ACC112 (cell line): ENCODE measurements at regions not wholly inside any gene's neighbourhood (a gene's known extent, or its start where the extent isn't known, plus 50 kb on each side); places are given as distances from the start of the nearest gene placed in this dataset.
"Not testable (repeated sequence)": the region's sequence is repeated elsewhere in the genome, so short reads cannot be mapped to it uniquely, and the experiment has no call there.

Experiments used
- H2AFZ ChIP-seq: fragments of 200-600 bp; sonication (generic); one replicate; pipeline ENCODE4 v1.6.0; 2017; ENCODE audit warnings: antibody characterized with exemption, low read length; ENCODE audit not compliant: unreplicated experiment
- H3K27ac ChIP-seq: fragments of 200-600 bp; sonication (generic); 2 replicates; pipeline ENCODE4 v1.5.1; 2014; ENCODE audit warnings: low read depth, mild to moderate bottlenecking, antibody characterized with exemption, low read length, moderate library complexity
- H3K27me3 ChIP-seq: fragments of 200-600 bp; sonication (generic); 2 replicates; pipeline ENCODE4 v1.6.1; 2014; ENCODE audit warnings: mild to moderate bottlenecking, antibody characterized with exemption, low read length, moderate library complexity, mixed read lengths; ENCODE audit not compliant: insufficient read depth
- H3K36me3 ChIP-seq: fragments of 200-600 bp; sonication (generic); 2 replicates; pipeline ENCODE4 v1.6.1; 2016; ENCODE audit warnings: mild to moderate bottlenecking, antibody characterized with exemption, low read length, moderate library complexity, mixed read lengths; ENCODE audit not compliant: insufficient read depth
- H3K4me1 ChIP-seq: fragments of 200-600 bp; sonication (generic); one replicate; pipeline ENCODE4 v1.6.1; 2016; ENCODE audit warnings: low read length, mixed read lengths; ENCODE audit not compliant: insufficient read depth, unreplicated experiment, control insufficient read depth
- H3K4me3 ChIP-seq: fragments of 200-600 bp; sonication (generic); 2 replicates; pipeline ENCODE4 v1.5.1; 2014; ENCODE audit warnings: mild to moderate bottlenecking, low read depth, low read length
- H3K79me2 ChIP-seq: fragments of 200-600 bp; sonication (generic); one replicate; pipeline ENCODE4 v1.6.0; 2016; ENCODE audit warnings: low read length; ENCODE audit not compliant: control insufficient read depth, unreplicated experiment, insufficient read depth

DNA sequence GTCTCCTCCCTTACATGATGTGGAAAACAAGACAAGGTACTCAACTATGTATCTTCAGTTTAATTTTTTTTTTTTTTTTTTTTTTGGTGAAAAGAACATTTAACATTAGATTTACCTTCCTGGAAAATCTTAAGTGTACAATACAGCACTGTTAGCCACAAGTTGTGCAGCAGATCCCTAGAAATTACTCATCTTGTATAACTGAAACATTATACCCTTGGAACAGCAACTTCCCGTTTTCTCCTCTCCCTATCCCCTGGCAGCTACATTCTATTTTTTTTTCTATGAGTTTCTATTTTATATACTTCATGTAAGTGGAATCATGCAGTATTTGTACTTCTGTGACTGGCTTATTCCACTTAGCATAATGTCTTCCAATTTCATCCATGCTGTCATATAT is 421.9 kb upstream of the FTMT start:
- Histone ChIP-seq H3K4me1 (no peaks in the 10 kb centered on the region), H3K79me2 (no peaks in the 10 kb centered on the region), H3K27me3 (no peaks in the 10 kb centered on the region), H3K36me3 (no peaks in the 10 kb centered on the region), H3K27ac (no peak overlapping the region), H2AFZ (no peak overlapping the region), H3K4me3 (no peak overlapping the region)

DNA sequence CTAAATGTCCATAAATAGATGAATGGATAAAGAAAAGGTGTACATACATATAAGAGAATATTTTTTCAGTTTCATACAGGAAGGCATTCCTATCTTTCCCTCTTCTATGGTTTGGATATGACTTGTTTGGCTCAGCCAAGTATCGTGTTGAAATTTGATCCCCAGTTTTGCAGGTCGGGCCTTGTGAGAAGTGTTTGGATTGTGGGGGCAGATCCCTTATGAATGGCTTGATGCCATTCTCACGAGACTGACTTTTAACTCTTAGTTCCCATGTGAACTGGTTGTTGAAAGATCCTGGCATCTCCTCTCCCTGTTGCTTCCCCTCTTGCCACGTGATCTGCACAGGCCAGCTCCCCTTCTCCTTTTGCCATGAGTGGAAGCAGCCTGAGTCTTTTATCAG is 421.1 kb upstream of the FTMT start:
- Histone ChIP-seq H3K4me1 (no peaks in the 10 kb centered on the region), H3K79me2 (no peaks in the 10 kb centered on the region)

DNA sequence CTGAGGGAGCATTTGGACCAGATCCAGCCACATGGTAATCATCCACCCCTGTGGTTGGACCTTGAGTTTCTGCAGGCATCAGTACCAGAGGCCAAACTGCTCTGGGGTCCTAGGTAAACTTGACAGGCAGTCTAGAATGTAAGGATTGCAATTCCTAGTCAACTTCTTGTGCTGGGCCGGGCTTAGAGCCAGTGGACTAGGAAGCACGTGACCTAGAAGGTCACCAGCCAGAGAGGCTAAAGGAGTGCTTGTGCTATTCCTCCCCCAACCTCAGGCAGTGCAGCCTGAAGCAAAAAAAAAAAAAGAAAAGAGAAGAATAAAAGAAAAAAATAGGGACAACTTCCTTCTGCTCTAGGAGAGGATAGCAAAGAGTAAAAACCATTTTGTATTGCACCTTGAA is 406.2 kb upstream of the FTMT start:
- Histone ChIP-seq H3K4me1 (no peaks in the 10 kb centered on the region), H3K27me3 (no peaks in the 10 kb centered on the region), H3K4me3 (no peak overlapping the region), H3K36me3 (no peaks in the 10 kb centered on the region), H2AFZ (no peak overlapping the region), H3K27ac (no peak overlapping the region), H3K79me2 (no peaks in the 10 kb centered on the region)

More for the DNA sequence above, 421.1 kb upstream of the FTMT start:
- Histone ChIP-seq H3K27ac (no peak overlapping the region), H3K27me3 (no peaks in the 10 kb centered on the region), H2AFZ (no peak overlapping the region), H3K4me3 (no peak overlapping the region), H3K36me3 (no peaks in the 10 kb centered on the region)

DNA sequence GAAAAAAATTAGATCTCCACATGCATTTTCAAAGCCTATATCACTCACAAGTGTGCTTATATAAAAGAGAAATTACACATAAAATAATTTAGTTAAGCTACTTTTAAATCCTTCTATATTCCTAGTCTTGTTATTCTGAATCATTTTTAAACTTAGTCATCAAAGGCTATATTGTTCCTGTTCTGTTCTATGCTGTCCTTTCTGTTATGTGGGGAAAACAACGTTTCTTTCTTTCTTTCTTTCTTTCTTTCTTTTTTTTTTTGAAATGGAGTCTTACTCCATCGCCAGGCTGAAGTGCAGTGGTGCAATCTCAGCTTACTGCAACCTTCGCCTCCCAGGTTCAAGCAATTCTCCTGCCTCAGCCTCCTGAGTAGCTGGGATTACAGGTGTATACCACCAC is 389.2 kb upstream of the FTMT start:
- H3K4me3 ChIP-seq = no peak overlapping the region

DNA sequence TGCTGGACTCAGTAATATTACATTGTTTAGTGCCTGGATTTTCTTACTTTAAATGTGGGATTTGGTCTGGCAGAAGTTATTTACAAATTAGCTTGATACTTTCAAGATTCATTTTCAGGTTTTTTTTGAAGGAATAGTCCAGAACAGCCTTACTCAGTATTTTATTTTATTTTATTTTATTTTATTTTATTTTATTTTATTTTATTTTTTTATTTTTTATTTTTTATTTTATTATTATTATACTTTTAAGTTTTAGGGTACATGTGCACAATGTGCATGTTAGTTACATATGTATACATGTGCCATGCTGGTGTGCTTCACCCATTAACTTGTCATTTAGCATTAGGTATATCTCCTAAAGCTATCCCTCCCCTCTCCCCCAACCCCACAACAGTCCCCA is 380.5 kb upstream of the FTMT start:
- not testable (repeated sequence) for H3K79me2 ChIP-seq

More for the DNA sequence above, 389.2 kb upstream of the FTMT start:
- Histone ChIP-seq H3K79me2 (no peaks in the 10 kb centered on the region), H3K27me3 (no peaks in the 10 kb centered on the region), H3K36me3 (no peaks in the 10 kb centered on the region), H3K27ac (no peak overlapping the region), H2AFZ (no peak overlapping the region), H3K4me1 (no peaks in the 10 kb centered on the region)

DNA sequence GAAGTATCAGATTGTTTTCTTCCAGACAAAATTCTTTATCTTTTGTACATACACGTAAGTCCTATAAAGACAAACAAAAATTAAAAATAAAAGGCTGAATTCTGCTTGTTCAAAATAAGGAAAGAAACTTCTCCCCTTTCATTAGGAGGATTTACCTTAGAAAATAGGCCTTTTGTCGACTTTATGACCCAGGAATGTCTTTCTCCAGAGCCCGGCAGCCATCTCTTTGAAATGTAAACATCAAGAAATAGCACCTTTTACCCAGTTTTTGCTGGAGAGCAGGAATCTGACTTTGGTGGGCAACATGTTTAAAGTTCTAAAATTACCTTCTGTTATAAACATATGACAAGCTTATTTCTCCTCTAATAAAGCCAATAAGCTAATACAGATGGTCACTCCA is 373.0 kb upstream of the FTMT start:
- H3K4me3 ChIP-seq = no peak overlapping the region
- no peak overlapping the region for H2AFZ ChIP-seq
- no peaks in the 10 kb centered on the region for H3K27me3 ChIP-seq
- no peak overlapping the region for H3K27ac ChIP-seq
- H3K79me2 ChIP-seq = no peaks in the 10 kb centered on the region
- no peaks in the 10 kb centered on the region for H3K4me1 ChIP-seq
- no peaks in the 10 kb centered on the region for H3K36me3 ChIP-seq

More for the DNA sequence above, 380.5 kb upstream of the FTMT start:
- not testable (repeated sequence) for H3K27me3 ChIP-seq, H3K36me3 ChIP-seq, H2AFZ ChIP-seq, H3K27ac ChIP-seq, H3K4me3 ChIP-seq, H3K4me1 ChIP-seq

DNA sequence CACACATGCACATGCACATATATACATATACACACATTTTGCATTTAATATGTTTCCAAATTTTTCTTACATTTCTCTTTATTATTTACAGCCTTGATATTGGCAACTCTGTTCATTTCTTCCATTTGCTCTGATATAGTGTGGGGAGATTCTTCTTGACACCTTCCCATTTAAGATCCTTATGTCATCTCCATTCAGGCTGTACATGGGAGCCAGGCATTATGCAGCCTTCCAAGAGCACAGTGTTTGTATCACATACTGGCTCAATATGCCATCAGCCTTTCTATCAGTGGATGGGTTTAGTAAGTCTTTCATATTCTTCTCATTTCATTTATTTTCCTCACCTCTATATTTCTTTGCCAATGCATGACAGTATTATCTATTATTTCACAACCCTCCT is 372.3 kb upstream of the FTMT start:
- H3K79me2 ChIP-seq = no peaks in the 10 kb centered on the region
- H2AFZ ChIP-seq = no peak overlapping the region
- no peaks in the 10 kb centered on the region for H3K36me3 ChIP-seq
- no peak overlapping the region for H3K4me3 ChIP-seq
- H3K27ac ChIP-seq = no peak overlapping the region
- no peaks in the 10 kb centered on the region for H3K4me1 ChIP-seq
- H3K27me3 ChIP-seq = no peaks in the 10 kb centered on the region

DNA sequence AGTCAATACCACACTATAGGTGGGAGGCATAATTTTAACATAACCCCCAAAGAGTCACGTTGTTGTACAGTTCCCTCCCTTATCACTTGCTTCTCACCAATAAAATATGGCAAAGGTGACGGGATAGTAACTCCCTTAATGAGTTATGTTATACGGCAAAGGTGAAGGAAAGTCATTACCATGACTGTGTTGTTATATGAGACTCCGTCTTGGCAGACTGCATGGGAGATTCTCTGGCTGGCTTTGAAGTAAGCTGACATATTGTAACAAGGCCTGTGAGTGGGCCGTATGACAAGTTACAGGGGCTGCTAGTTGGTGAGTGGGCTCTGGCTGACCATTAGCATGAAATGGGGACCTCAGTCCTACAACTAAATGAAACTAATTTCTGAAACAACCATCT is 366.4 kb upstream of the FTMT start:
- H3K27me3 ChIP-seq = no peaks in the 10 kb centered on the region
- no peaks in the 10 kb centered on the region for H3K4me1 ChIP-seq
- no peaks in the 10 kb centered on the region for H3K79me2 ChIP-seq
- H3K27ac ChIP-seq = no peak overlapping the region
- H3K4me3 ChIP-seq = no peak overlapping the region
- H2AFZ ChIP-seq = no peak overlapping the region
- H3K36me3 ChIP-seq = no peaks in the 10 kb centered on the region

DNA sequence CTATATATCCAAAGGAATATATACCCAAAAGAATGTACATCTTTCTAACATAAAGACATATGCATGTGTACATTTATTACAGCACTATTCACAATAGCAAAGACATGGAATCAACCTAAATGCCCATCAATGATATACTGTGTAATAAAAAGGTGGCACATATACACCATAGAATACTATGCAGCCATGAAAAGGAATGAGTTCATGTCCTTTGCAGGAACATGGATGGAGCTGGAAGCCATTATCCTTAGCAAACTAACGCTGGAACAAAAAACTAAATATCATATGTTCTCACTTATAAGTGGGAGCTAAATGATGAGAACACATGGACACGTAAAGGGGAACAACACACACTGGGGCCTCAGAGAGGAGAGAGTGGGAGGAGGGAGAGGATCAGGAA is 365.7 kb upstream of the FTMT start:
- not testable (repeated sequence) for H2AFZ ChIP-seq, H3K27me3 ChIP-seq, H3K27ac ChIP-seq, H3K79me2 ChIP-seq, H3K4me1 ChIP-seq, H3K4me3 ChIP-seq, H3K36me3 ChIP-seq

DNA sequence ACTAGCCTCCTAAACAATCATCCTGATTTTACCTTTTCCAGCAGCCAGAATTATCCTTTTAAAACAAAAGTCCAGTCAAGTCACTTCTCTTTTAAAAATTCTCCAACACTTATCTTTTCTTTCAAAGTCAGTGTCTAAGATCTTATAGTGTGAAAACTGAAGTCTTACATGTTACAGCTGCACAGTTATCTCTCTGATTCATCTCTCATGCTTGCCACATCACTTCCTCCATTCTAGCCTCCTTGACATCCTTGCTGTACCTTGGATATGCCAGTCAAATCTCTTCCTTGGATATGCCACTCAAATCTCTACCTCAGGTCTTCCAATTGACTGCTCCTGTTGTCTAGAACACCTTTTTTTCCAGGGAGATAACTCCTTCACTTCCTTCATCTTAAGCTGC is 361.7 kb upstream of the FTMT start:
- Histone ChIP-seq H2AFZ (peak overlapping the region; percentile 48), H3K79me2 (no peaks in the 10 kb centered on the region), H3K27ac (no peak overlapping the region), H3K36me3 (no peaks in the 10 kb centered on the region), H3K27me3 (no peaks in the 10 kb centered on the region), H3K4me1 (no peaks in the 10 kb centered on the region), H3K4me3 (no peak overlapping the region)

DNA sequence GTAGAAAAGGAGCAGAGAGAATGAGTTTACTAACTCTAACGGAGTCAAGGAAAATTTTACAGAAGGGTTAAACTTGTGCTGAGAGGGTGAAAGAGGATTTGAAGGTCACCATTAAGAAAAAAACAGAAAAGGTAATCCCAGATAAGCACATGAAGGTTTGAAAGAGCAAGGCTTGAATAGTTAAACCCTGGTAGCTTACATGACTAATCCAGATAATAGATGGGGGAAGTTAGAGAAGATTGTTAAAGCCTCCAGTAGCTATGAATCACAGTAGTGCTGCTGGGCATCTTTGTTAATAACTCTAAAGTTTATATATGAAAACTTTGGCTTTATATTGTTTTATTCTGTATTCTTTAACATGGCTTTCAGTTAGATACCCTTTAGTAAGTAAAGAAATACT is 354.5 kb upstream of the FTMT start:
- Histone ChIP-seq H3K36me3 (no peaks in the 10 kb centered on the region), H3K4me1 (no peaks in the 10 kb centered on the region), H3K4me3 (no peak overlapping the region), H2AFZ (no peak overlapping the region), H3K27ac (no peak overlapping the region), H3K79me2 (no peaks in the 10 kb centered on the region), H3K27me3 (no peaks in the 10 kb centered on the region)

DNA sequence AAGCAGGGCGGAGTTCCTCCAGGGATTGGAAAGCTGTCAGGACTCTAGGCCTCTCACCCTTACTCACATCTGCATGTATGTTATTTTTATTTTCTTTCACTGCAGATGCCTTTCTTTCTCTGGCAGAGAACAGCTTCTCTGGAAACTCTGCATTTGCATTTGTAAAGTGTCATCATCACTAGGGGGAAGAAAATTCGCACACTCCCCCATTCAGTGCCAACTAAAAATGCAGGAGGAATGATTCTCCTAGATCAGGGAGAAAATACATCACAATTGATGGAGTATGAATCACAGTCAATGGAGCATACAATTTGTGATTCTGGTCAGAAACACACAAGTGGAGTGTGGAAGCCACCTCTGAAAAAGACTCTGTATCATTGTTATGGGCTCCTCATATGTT is 351.4 kb upstream of the FTMT start:
- no peaks in the 10 kb centered on the region for H3K4me1 ChIP-seq
- no peaks in the 10 kb centered on the region for H3K79me2 ChIP-seq
- H3K36me3 ChIP-seq = no peaks in the 10 kb centered on the region
- no peak overlapping the region for H3K27ac ChIP-seq
- no peak overlapping the region for H2AFZ ChIP-seq
- H3K27me3 ChIP-seq = no peaks in the 10 kb centered on the region
- H3K4me3 ChIP-seq = no peak overlapping the region
